HG02938 (cell line): ENCODE measurements at regions not wholly inside any gene's neighbourhood (a gene's known extent, or its start where the extent isn't known, plus 50 kb on each side); places are given as distances from the start of the nearest gene placed in this dataset.
"Not testable (repeated sequence)": the region's sequence is repeated elsewhere in the genome, so short reads cannot be mapped to it uniquely, and the experiment has no call there.

Source experiments
- ATAC-seq: cut with Tn5 transposase; IDR thresholded peaks from one replicate; pipeline ENCODE4 v1.9.1; 2021; ENCODE audit warnings: mild to moderate bottlenecking, moderate library complexity; ENCODE audit not compliant: unreplicated experiment

- ATAC-seq, result no peak
Measured at GRCh38 chr10:22825841-22826240, 102.0 kb upstream of the ARMC3 start.

- ATAC-seq, result no peak
Measured at GRCh38 chr10:22824984-22825383, 102.9 kb upstream of the ARMC3 start.

GRCh38 chr10:22824520-22824919 is 103.3 kb upstream of the ARMC3 start:
- ATAC-seq, result no peak

- peak; percentile 91 for ATAC-seq
Measured at GRCh38 chr10:22823109-22823508, 104.7 kb upstream of the ARMC3 start.

GRCh38 chr10:22821921-22822320 is 105.9 kb upstream of the ARMC3 start:
- ATAC-seq, result not testable (repeated sequence)

GRCh38 chr10:22821501-22821900 is 106.4 kb upstream of the ARMC3 start:
- ATAC-seq, result no peak

- no peak for ATAC-seq
Measured at GRCh38 chr10:22816298-22816653, 101.9 kb upstream of the PIP4K2A start.

GRCh38 chr10:22810643-22811465 is 96.5 kb upstream of the PIP4K2A start:
- no peak for ATAC-seq

- ATAC-seq, result no peak
Measured at GRCh38 chr10:22807238-22807637, 92.9 kb upstream of the PIP4K2A start.

- no peak for ATAC-seq
Measured at GRCh38 chr10:22805304-22805703, 90.9 kb upstream of the PIP4K2A start.

GRCh38 chr10:22803261-22803885 is 89.0 kb upstream of the PIP4K2A start:
- ATAC-seq, result no peak

- ATAC-seq, result no peak
Measured at GRCh38 chr10:22801785-22802184, 87.4 kb upstream of the PIP4K2A start.

- ATAC-seq, result not testable (repeated sequence)
Measured at GRCh38 chr10:22797796-22798195, 83.4 kb upstream of the PIP4K2A start.

- ATAC-seq, result no peak
Measured at GRCh38 chr10:22795546-22795945, 81.2 kb upstream of the PIP4K2A start.

- no peak for ATAC-seq
Measured at GRCh38 chr10:22792161-22792560, 77.8 kb upstream of the PIP4K2A start.

GRCh38 chr10:22791665-22792064 is 77.3 kb upstream of the PIP4K2A start:
- no peak for ATAC-seq

GRCh38 chr10:22784668-22785067 is 70.3 kb upstream of the PIP4K2A start:
- ATAC-seq, result no peak

GRCh38 chr10:22783807-22784206 is 69.4 kb upstream of the PIP4K2A start:
- ATAC-seq, result no peak

GRCh38 chr10:22780474-22780885 is 66.1 kb upstream of the PIP4K2A start:
- no peak for ATAC-seq

GRCh38 chr10:22779331-22780019 is 65.1 kb upstream of the PIP4K2A start:
- no peak for ATAC-seq

- no peak for ATAC-seq
Measured at GRCh38 chr10:22774102-22774501, 59.7 kb upstream of the PIP4K2A start.

- not testable (repeated sequence) for ATAC-seq
Measured at GRCh38 chr10:22771631-22772030, 57.3 kb upstream of the PIP4K2A start.
